Epithelial cell of proximal tubule (primary cell): ENCODE measurements at regions not wholly inside any gene's neighbourhood (a gene's known extent, or its start where the extent isn't known, plus 50 kb on each side); places are given as distances from the start of the nearest gene placed in this dataset.

ENCODE experiments used
- DNase-seq: peaks from one replicate; pipeline ENCODE4 v3.0.0-alpha.2; 2011; ENCODE audit warnings: low read depth
- H3K4me3 ChIP-seq: 2 replicates; pipeline ENCODE4 v1.5.1; 2011; ENCODE audit warnings: low read depth, mild to moderate bottlenecking, low read length
- CTCF ChIP-seq: conservative IDR thresholded peaks from 2 replicates; pipeline ENCODE4 v1.5.1; 2012; ENCODE audit warnings: low read depth, mild to moderate bottlenecking, low read length

- TF ChIP-seq CTCF: no peak
- no peak for DNase-seq
- H3K4me3 ChIP-seq: no peak overlapping the region
These were observed 129.7 kb upstream of the ZBTB40 start for GRCh38 chr1:22321917-22322316.

- TF ChIP-seq CTCF: no peak
- DNase-seq: no peak
- no peak overlapping the region for H3K4me3 ChIP-seq
These were observed 128.4 kb upstream of the ZBTB40 start for GRCh38 chr1:22323141-22323845.

- H3K4me3 ChIP-seq: no peak overlapping the region
- DNase-seq: no peak
- no peak for TF ChIP-seq CTCF
These were observed 127.7 kb upstream of the ZBTB40 start for GRCh38 chr1:22323846-22324504.

GRCh38 chr1:22325531-22326371 is 125.9 kb upstream of the ZBTB40 start:
- no peak for DNase-seq
- no peak overlapping the region for H3K4me3 ChIP-seq
- TF ChIP-seq CTCF: no peak

GRCh38 chr1:22326372-22326915 is 125.2 kb upstream of the ZBTB40 start:
- no peak for TF ChIP-seq CTCF
- no peak for DNase-seq
- H3K4me3 ChIP-seq: no peak overlapping the region

GRCh38 chr1:22326931-22327330 is 124.7 kb upstream of the ZBTB40 start:
- no peak for TF ChIP-seq CTCF
- DNase-seq: no peak
- H3K4me3 ChIP-seq: no peak overlapping the region
